ENCODE measurements at regions not wholly inside any gene's neighbourhood (a gene's known extent, or its start where the extent isn't known, plus 50 kb on each side); places are given as distances from the start of the nearest gene placed in this dataset.

GRCh38 chr3:152564459-152564858 lies 270.5 kb upstream of the P2RY1 start:
- TF ChIP-seq CTCF (IDR thresholded peaks at IDR 0.05 in 8 of 11, conservative IDR thresholded peaks at IDR 0.05 in 3 of 11) = no peak
- TF ChIP-seq POLR2AphosphoS5 (IDR thresholded peaks at IDR 0.05) = no peak
